ENCODE measurements at regions not wholly inside any gene's neighbourhood (a gene's known extent, or its start where the extent isn't known, plus 50 kb on each side); places are given as distances from the start of the nearest gene placed in this dataset.

DNA sequence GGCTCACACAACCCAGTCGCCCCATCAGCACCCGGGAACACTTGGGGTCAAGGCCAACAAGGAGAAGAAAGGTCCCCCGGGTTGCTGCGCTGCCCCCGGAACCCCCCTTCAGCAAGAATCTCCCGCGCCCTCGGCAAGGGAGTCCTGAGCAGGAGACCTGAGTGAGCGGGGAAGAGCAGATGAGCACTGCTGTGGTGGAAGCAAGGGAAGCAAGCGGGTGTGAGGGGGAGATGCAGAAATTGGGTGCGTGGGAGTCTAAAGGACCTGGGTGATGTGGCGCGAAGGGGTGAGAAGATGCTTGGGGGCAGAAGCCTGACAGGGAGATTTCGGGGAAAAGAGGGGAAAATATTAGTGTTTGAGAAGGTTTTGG, 105.5 kb upstream of the PRB2 start:
- 0 out of 2 replicates have a peak overlapping the region, but pooled peaks have one; percentile 34 for H3K4me3 ChIP-seq
- TF ChIP-seq, protein P1, sequence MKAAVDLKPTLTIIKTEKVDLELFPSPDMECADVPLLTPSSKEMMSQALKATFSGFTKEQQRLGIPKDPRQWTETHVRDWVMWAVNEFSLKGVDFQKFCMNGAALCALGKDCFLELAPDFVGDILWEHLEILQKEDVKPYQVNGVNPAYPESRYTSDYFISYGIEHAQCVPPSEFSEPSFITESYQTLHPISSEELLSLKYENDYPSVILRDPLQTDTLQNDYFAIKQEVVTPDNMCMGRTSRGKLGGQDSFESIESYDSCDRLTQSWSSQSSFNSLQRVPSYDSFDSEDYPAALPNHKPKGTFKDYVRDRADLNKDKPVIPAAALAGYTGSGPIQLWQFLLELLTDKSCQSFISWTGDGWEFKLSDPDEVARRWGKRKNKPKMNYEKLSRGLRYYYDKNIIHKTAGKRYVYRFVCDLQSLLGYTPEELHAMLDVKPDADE (IDR thresholded peaks at IDR 0.05) = no peak
- no peak for TF ChIP-seq NANOG (IDR thresholded peaks at IDR 0.05; ENCODE audit: borderline replicate concordance)
- TF ChIP-seq EZH2phosphoT487 (IDR thresholded peaks at IDR 0.05; ENCODE audit: unreplicated experiment) = no peak
- no peak for TF ChIP-seq ZNF331 (CRISPR knock-in tag; IDR thresholded peaks at IDR 0.05; ENCODE audit: low read depth)
- no peak for TF ChIP-seq CTCF (conservative IDR thresholded peaks at IDR 0.05; ENCODE audit: low read depth in 2 of 2)
- TF ChIP-seq JUNB (IDR thresholded peaks at IDR 0.05; ENCODE audit: unreplicated experiment) = no peak
- TF ChIP-seq EZH2 (IDR thresholded peaks at IDR 0.05; ENCODE audit: low read depth, unreplicated experiment) = no peak
- TF ChIP-seq, protein P2, sequence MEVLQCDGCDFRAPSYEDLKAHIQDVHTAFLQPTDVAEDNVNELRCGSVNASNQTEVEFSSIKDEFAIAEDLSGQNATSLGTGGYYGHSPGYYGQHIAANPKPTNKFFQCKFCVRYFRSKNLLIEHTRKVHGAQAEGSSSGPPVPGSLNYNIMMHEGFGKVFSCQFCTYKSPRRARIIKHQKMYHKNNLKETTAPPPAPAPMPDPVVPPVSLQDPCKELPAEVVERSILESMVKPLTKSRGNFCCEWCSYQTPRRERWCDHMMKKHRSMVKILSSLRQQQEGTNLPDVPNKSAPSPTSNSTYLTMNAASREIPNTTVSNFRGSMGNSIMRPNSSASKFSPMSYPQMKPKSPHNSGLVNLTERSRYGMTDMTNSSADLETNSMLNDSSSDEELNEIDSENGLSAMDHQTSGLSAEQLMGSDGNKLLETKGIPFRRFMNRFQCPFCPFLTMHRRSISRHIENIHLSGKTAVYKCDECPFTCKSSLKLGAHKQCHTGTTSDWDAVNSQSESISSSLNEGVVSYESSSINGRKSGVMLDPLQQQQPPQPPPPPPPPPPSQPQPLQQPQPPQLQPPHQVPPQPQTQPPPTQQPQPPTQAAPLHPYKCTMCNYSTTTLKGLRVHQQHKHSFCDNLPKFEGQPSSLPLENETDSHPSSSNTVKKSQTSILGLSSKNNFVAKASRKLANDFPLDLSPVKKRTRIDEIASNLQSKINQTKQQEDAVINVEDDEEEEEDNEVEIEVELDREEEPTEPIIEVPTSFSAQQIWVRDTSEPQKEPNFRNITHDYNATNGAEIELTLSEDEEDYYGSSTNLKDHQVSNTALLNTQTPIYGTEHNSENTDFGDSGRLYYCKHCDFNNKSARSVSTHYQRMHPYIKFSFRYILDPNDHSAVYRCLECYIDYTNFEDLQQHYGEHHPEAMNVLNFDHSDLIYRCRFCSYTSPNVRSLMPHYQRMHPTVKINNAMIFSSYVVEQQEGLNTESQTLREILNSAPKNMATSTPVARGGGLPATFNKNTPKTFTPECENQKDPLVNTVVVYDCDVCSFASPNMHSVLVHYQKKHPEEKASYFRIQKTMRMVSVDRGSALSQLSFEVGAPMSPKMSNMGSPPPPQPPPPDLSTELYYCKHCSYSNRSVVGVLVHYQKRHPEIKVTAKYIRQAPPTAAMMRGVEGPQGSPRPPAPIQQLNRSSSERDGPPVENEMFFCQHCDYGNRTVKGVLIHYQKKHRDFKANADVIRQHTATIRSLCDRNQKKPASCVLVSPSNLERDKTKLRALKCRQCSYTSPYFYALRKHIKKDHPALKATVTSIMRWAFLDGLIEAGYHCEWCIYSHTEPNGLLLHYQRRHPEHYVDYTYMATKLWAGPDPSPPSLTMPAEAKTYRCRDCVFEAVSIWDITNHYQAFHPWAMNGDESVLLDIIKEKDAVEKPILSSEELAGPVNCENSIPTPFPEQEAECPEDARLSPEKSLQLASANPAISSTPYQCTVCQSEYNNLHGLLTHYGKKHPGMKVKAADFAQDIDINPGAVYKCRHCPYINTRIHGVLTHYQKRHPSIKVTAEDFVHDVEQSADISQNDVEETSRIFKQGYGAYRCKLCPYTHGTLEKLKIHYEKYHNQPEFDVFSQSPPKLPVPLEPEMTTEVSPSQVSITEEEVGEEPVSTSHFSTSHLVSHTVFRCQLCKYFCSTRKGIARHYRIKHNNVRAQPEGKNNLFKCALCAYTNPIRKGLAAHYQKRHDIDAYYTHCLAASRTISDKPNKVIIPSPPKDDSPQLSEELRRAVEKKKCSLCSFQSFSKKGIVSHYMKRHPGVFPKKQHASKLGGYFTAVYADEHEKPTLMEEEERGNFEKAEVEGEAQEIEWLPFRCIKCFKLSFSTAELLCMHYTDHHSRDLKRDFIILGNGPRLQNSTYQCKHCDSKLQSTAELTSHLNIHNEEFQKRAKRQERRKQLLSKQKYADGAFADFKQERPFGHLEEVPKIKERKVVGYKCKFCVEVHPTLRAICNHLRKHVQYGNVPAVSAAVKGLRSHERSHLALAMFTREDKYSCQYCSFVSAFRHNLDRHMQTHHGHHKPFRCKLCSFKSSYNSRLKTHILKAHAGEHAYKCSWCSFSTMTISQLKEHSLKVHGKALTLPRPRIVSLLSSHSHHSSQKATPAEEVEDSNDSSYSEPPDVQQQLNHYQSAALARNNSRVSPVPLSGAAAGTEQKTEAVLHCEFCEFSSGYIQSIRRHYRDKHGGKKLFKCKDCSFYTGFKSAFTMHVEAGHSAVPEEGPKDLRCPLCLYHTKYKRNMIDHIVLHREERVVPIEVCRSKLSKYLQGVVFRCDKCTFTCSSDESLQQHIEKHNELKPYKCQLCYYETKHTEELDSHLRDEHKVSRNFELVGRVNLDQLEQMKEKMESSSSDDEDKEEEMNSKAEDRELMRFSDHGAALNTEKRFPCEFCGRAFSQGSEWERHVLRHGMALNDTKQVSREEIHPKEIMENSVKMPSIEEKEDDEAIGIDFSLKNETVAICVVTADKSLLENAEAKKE (CRISPR knock-in tag; IDR thresholded peaks at IDR 0.05) = no peak
- TF ChIP-seq, protein P3, sequence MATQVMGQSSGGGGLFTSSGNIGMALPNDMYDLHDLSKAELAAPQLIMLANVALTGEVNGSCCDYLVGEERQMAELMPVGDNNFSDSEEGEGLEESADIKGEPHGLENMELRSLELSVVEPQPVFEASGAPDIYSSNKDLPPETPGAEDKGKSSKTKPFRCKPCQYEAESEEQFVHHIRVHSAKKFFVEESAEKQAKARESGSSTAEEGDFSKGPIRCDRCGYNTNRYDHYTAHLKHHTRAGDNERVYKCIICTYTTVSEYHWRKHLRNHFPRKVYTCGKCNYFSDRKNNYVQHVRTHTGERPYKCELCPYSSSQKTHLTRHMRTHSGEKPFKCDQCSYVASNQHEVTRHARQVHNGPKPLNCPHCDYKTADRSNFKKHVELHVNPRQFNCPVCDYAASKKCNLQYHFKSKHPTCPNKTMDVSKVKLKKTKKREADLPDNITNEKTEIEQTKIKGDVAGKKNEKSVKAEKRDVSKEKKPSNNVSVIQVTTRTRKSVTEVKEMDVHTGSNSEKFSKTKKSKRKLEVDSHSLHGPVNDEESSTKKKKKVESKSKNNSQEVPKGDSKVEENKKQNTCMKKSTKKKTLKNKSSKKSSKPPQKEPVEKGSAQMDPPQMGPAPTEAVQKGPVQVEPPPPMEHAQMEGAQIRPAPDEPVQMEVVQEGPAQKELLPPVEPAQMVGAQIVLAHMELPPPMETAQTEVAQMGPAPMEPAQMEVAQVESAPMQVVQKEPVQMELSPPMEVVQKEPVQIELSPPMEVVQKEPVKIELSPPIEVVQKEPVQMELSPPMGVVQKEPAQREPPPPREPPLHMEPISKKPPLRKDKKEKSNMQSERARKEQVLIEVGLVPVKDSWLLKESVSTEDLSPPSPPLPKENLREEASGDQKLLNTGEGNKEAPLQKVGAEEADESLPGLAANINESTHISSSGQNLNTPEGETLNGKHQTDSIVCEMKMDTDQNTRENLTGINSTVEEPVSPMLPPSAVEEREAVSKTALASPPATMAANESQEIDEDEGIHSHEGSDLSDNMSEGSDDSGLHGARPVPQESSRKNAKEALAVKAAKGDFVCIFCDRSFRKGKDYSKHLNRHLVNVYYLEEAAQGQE (IDR thresholded peaks at IDR 0.05; ENCODE audit: unreplicated experiment) = no peak
- TF ChIP-seq CREB1 (CRISPR knock-in tag; IDR thresholded peaks at IDR 0.05; ENCODE audit: low read depth) = no peak
- no peak for TF ChIP-seq POLR2AphosphoS5 (IDR thresholded peaks at IDR 0.05; ENCODE audit: low read depth)
- no peak for TF ChIP-seq STAT1 (IDR thresholded peaks at IDR 0.05; ENCODE audit: unreplicated experiment)
- no peak for TF ChIP-seq ZNF114 (CRISPR knock-in tag; IDR thresholded peaks at IDR 0.05)

More for the DNA sequence above, 105.5 kb upstream of the PRB2 start:
- Histone ChIP-seq H2AFZ (no peak overlapping the region), H3K4me1 (ENCODE audit: insufficient read depth) (no peaks in the 10 kb centered on the region; the same call in 1 of the 2 replicates), H3F3A (replicated peaks; ENCODE audit: low read depth) (no peaks in the 10 kb centered on the region), H3K9me2 (ENCODE audit: insufficient read depth) (no peaks in the 10 kb centered on the region), H4K20me1 (replicated peaks; ENCODE audit: insufficient read depth) (no peaks in the 10 kb centered on the region), H3K4me2 (peak overlapping the region; percentile 76), H3K36me3 (ENCODE audit: insufficient read depth) (no peaks in the 10 kb centered on the region), H3K27ac (ENCODE audit: low read depth) (no peak overlapping the region), H3K27me3 (ENCODE audit: insufficient read depth) (peaks cover 35% of the 10 kb centered on the region), H3K79me2 (replicated peaks; ENCODE audit: insufficient read depth) (no peaks in the 10 kb centered on the region)
- peak overlapping the region; percentile 66; the same call in 2 of the 3 replicates for H3K4me3 Mint-ChIP-seq
- H3K36me3 Mint-ChIP-seq (ENCODE audit: low read depth) = no peaks in the 10 kb centered on the region
- ATAC-seq (peak; percentile 7), DNase-seq (ENCODE audit: low spot score) (no peak)
- H3K4me1 Mint-ChIP-seq = peaks cover 6% of the 10 kb centered on the region
- peaks cover 16% of the 10 kb centered on the region for H3K27me3 Mint-ChIP-seq (ENCODE audit: insufficient read depth, low read depth, poor library complexity)
- no peak overlapping the region for H3K27ac Mint-ChIP-seq
- H3K9me3 Mint-ChIP-seq = no peaks in the 10 kb centered on the region
